ENCODE measurements at regions not wholly inside any gene's neighbourhood (a gene's known extent, or its start where the extent isn't known, plus 50 kb on each side); places are given as distances from the start of the nearest gene placed in this dataset.

DNA sequence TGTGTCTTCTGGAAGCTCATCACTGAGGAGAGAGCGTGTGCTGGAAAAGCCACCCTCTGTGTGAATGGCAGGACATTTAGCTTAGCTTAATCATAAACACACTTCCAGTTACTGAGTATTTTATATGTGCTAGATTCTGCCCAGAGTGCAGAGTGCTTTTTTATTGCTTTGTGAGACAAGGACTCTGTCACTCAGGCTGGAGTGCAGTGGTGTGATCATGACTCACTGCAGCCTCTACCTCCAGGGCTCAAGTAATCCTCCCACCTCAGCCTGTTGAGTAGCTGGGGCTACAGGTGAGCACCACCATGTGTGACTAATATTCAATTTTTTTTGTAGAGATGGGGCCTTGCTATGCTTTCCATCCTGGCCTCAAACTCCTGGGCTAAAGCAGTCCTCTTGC lies 61.4 kb upstream of the IRX3 start:
- H3K36me3 ChIP-seq = no peaks in the 10 kb centered on the region
- no CpG with 5 or more reads among the region's 1 CpG for WGBS
- no peaks in the 10 kb centered on the region for H3K27me3 ChIP-seq
- no peaks in the 10 kb centered on the region for H3K9me3 ChIP-seq
- TF ChIP-seq POLR2A (IDR thresholded peaks at IDR 0.05) = no peak
- no peak for TF ChIP-seq CTCF (IDR thresholded peaks at IDR 0.05)
- no peak for TF ChIP-seq POLR2AphosphoS5 (IDR thresholded peaks at IDR 0.05)
- no peak for TF ChIP-seq EP300 (IDR thresholded peaks at IDR 0.05)
- DNase-seq (ENCODE audit: low spot score in 2 of 2) = no peak
- H3K4me3 ChIP-seq = no peak overlapping the region
- peaks cover 3% of the 10 kb centered on the region for H3K4me1 ChIP-seq
- no peak overlapping the region for H3K27ac ChIP-seq

GRCh38 chr16:54346041-54346440 lies 59.5 kb upstream of the IRX3 start:
- H3K36me3 ChIP-seq = no peaks in the 10 kb centered on the region
- WGBS = 67% methylated on average over 3 of the region's 3 CpGs
- H3K4me3 ChIP-seq = no peak overlapping the region
- peaks cover 20% of the 10 kb centered on the region for H3K4me1 ChIP-seq
- H3K27ac ChIP-seq = no peak overlapping the region
- H3K27me3 ChIP-seq = no peaks in the 10 kb centered on the region
- DNase-seq (ENCODE audit: low spot score in 2 of 2) = no peak
- H3K9me3 ChIP-seq = no peaks in the 10 kb centered on the region
- TF ChIP-seq POLR2A (IDR thresholded peaks at IDR 0.05) (no peak), CTCF (IDR thresholded peaks at IDR 0.05) (no peak), POLR2AphosphoS5 (IDR thresholded peaks at IDR 0.05) (no peak), EP300 (IDR thresholded peaks at IDR 0.05) (no peak)

DNA sequence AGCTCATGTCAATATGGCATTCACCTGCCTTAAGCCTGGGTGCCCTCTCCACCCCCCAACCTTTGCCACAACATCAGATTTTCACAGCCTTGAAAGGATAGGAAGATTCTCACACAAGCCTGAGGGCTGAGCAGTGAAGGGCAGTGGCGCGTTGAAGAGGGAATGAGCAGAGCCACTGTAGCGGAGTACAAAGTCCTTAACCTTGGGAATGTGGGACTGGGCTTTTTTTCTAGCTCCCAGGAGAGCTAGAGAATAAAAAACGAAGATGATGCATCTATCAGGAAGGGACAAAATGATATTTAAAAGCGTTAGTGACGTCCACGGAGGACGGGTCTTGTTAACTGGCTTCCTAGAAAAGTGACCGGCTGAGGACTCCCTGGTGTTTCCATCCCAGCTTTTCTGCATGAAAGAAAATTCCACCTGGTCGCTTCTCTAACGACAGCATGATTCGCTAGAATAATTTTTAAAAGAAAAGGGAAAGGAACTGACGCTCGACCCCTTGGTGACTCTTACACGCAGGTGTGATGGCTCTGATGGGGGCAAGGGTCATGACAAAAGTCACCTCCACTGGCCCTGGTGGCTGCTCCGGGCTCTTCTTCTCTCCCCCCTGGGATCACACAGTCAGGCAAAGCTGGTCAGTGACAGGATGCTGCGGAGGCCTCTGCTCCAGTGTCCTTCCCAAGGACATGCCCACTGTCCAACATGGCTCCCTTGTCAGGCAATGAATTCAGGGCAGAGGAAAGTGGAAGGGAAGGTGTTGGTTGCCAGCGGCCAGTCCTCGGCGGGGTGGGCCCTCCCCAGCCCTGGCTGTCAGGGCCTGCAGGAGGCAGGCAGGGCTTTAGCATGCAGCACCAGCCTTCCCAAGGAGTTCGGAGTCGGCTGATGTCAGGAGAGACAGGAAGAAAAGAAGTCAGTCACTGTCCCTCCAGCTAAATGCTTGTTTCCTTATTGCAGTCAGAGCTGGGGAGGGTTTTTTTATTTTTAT lies 58.4 kb upstream of the IRX3 start:
- Histone ChIP-seq H3K9me3 (no peaks in the 10 kb centered on the region), H3K4me3 (no peak overlapping the region), H3K4me1 (peaks cover 20% of the 10 kb centered on the region), H3K36me3 (no peaks in the 10 kb centered on the region), H3K27ac (no peak overlapping the region), H3K27me3 (no peaks in the 10 kb centered on the region)
- WGBS = 87% methylated on average over 22 of the region's 22 CpGs
- DNase-seq (ENCODE audit: low spot score in 2 of 2) = no peak
- TF ChIP-seq EP300 (IDR thresholded peaks at IDR 0.05) (no peak), CTCF (IDR thresholded peaks at IDR 0.05) (no peak), POLR2A (IDR thresholded peaks at IDR 0.05) (no peak), POLR2AphosphoS5 (IDR thresholded peaks at IDR 0.05) (no peak)

DNA sequence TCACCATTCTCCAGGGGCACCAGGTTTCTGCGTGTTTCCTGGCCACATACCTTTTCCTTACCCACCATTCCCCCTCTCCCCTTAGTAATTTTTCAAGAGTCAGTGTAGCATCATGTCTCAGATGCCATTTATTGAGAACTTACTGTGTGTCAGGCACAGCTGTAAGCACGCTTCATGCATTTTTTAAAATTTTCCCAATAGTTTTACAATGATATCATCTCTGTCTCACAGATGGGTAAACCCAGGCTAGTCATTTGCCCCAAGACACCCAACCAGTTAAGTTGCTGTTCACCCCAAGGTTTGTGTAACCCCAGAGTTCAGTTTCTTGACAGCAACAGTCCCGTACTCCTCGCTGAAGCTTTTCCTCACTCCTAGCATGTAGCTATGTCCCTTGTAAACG lies 56.4 kb upstream of the IRX3 start:
- H3K36me3 ChIP-seq = no peaks in the 10 kb centered on the region
- no peak for DNase-seq (ENCODE audit: low spot score in 2 of 2)
- no peak for TF ChIP-seq POLR2AphosphoS5 (IDR thresholded peaks at IDR 0.05)
- TF ChIP-seq CTCF (IDR thresholded peaks at IDR 0.05) = no peak
- TF ChIP-seq POLR2A (IDR thresholded peaks at IDR 0.05) = no peak
- TF ChIP-seq EP300 (IDR thresholded peaks at IDR 0.05) = no peak
- no peaks in the 10 kb centered on the region for H3K9me3 ChIP-seq
- 81% methylated on average over 5 of the region's 5 CpGs for WGBS
- H3K4me1 ChIP-seq = peaks cover 20% of the 10 kb centered on the region
- H3K27ac ChIP-seq = peak overlapping the region; percentile 76
- no peak overlapping the region for H3K4me3 ChIP-seq
- H3K27me3 ChIP-seq = no peaks in the 10 kb centered on the region

DNA sequence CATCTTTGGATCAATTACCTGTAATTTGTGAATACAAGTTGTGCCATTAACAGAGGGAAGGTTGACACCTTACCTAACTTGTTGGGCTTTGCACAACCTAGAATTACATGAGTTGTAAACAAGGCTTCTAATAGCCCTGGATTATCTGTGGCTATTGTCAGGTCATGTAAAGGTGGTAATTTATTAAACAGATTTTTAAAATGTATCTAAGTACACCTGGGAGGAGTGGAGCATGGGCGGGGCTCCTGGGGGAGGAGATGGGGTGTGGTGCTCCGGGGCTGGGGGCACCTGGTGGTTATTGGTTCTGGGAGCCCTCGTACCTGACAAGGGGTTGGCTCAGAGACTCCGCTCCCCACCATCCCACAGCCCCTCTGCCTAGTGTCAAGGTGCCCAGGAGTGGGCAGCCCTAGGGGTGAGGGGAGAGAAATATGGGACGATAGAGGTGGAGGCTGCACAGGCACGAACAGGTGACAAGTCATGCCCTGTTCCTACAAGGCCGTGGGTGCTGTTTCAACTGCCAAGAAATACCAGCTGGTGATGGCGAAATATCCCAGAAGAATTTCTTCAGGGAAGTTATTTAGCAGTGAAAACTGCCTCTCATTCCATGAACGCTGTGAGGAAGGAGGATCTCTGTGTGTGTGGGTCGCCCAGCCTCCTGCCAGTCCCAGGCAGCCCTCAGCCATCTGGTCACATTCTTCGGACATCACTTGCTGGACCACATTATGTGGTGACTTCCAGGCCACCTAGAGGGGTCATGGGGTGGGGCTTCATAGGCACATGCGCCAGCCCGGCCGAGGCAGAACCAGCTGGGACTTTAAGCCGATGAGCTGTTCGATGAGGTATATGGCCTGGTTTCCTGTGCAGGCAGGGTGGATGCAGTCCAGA lies 55.5 kb upstream of the IRX3 start:
- Histone ChIP-seq H3K27ac (peak overlapping the region; percentile 76), H3K27me3 (no peaks in the 10 kb centered on the region), H3K36me3 (no peaks in the 10 kb centered on the region), H3K4me3 (no peak overlapping the region), H3K9me3 (no peaks in the 10 kb centered on the region), H3K4me1 (peaks cover 20% of the 10 kb centered on the region)
- DNase-seq (ENCODE audit: low spot score in 2 of 2) = no peak
- 51% methylated on average over 10 of the region's 16 CpGs for WGBS
- TF ChIP-seq POLR2A (IDR thresholded peaks at IDR 0.05) = no peak
- peak in 1 of 3 donors; percentile 21 for TF ChIP-seq POLR2AphosphoS5 (IDR thresholded peaks at IDR 0.05)

Data from suprapubic skin (tissue), 4 donors.